ENCODE measurements at regions not wholly inside any gene's neighbourhood (a gene's known extent, or its start where the extent isn't known, plus 50 kb on each side); places are given as distances from the start of the nearest gene placed in this dataset.
"Not testable (repeated sequence)": the region's sequence is repeated elsewhere in the genome, so short reads cannot be mapped to it uniquely, and the experiment has no call there.

GRCh38 chr14:53252141-53252540 lies 99.0 kb upstream of the DDHD1 start:
- no peak for DNase-seq

GRCh38 chr14:53249059-53249458 lies 95.9 kb upstream of the DDHD1 start:
- no peak for DNase-seq

- DNase-seq = no peak
Observed at GRCh38 chr14:53247596-53248370, 94.7 kb upstream of the DDHD1 start.

GRCh38 chr14:53242898-53243297 lies 89.8 kb upstream of the DDHD1 start:
- not testable (repeated sequence) for DNase-seq

- no peak for DNase-seq
Observed at GRCh38 chr14:53237488-53237887, 84.4 kb upstream of the DDHD1 start.

- DNase-seq = no peak
Observed at GRCh38 chr14:53236708-53237107, 83.6 kb upstream of the DDHD1 start.

GRCh38 chr14:53231171-53231570 lies 78.0 kb upstream of the DDHD1 start:
- no peak for DNase-seq

- no peak for DNase-seq
Observed at GRCh38 chr14:53228966-53229365, 75.8 kb upstream of the DDHD1 start.

GRCh38 chr14:53227154-53227718 lies 74.1 kb upstream of the DDHD1 start:
- DNase-seq = no peak

GRCh38 chr14:53226553-53226952 lies 73.4 kb upstream of the DDHD1 start:
- DNase-seq = no peak

GRCh38 chr14:53220914-53221313 lies 67.8 kb upstream of the DDHD1 start:
- DNase-seq = no peak

GRCh38 chr14:53218161-53218560 lies 65.0 kb upstream of the DDHD1 start:
- no peak for DNase-seq

- DNase-seq = peak; percentile 80
Observed at GRCh38 chr14:53217316-53217994, 64.3 kb upstream of the DDHD1 start.

- not testable (repeated sequence) for DNase-seq
Observed at GRCh38 chr14:53216955-53217315, 63.8 kb upstream of the DDHD1 start.

GRCh38 chr14:53216478-53216877 lies 63.4 kb upstream of the DDHD1 start:
- not testable (repeated sequence) for DNase-seq

GRCh38 chr14:53215101-53215500 lies 62.0 kb upstream of the DDHD1 start:
- DNase-seq = no peak

GRCh38 chr14:53214384-53214783 lies 61.3 kb upstream of the DDHD1 start:
- DNase-seq = no peak

- no peak for DNase-seq
Observed at GRCh38 chr14:53213761-53214160, 60.6 kb upstream of the DDHD1 start.

- no peak for DNase-seq
Observed at GRCh38 chr14:53209370-53209769, 56.2 kb upstream of the DDHD1 start.

Measured in activated naive CD4-positive, alpha-beta T cell treated with anti-CD3 and anti-CD28 coated beads, Interleukin-2, amount 50 U/mL, for 16 hours (primary cell).